ENCODE measurements at regions not wholly inside any gene's neighbourhood (a gene's known extent, or its start where the extent isn't known, plus 50 kb on each side); places are given as distances from the start of the nearest gene placed in this dataset.

DNA sequence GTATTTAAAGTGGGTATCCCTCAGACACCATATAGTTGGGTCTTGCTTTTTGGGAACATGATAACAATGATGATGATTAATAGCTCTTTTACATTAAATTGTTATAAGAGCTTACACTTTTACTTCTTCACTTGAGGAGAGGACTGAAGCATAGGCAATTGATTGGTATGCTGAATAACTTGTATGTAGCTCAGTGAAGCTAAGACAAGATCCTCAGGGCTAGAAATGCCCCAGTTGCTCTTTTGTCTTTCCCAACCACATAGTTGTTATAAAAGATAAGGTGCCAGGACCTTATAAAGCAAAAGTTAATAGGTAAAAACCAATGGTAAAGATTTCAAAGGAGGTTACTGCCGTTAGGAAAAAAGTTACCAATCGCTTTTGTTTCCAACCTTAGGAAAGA, 123.4 kb downstream of the KCNK1 start:
- DNase-seq (ENCODE audit: low spot score) (no peak), ATAC-seq (no peak)
- Histone ChIP-seq H3K4me3 (no peak overlapping the region), H3K4me1 (ENCODE audit: insufficient read depth) (no peaks in the 10 kb centered on the region), H2AFZ (no peak overlapping the region), H3K4me2 (no peak overlapping the region), H3K27me3 (ENCODE audit: insufficient read depth) (no peaks in the 10 kb centered on the region), H3K27ac (ENCODE audit: low read depth) (no peak overlapping the region), H3F3A (replicated peaks; ENCODE audit: low read depth) (no peaks in the 10 kb centered on the region), H4K20me1 (replicated peaks; ENCODE audit: insufficient read depth) (no peaks in the 10 kb centered on the region), H3K36me3 (ENCODE audit: insufficient read depth) (no peaks in the 10 kb centered on the region), H3K9me2 (ENCODE audit: insufficient read depth) (no peaks in the 10 kb centered on the region), H3K79me2 (replicated peaks; ENCODE audit: insufficient read depth) (no peaks in the 10 kb centered on the region)
- H3K27ac Mint-ChIP-seq: no peak overlapping the region
- peaks cover 2% of the 10 kb centered on the region; the same call in 1 of the 3 replicates for H3K36me3 Mint-ChIP-seq (ENCODE audit: low read depth)
- H3K4me3 Mint-ChIP-seq: no peak overlapping the region
- no peaks in the 10 kb centered on the region for H3K9me3 Mint-ChIP-seq
- no peaks in the 10 kb centered on the region for H3K4me1 Mint-ChIP-seq
- H3K27me3 Mint-ChIP-seq (ENCODE audit: insufficient read depth, low read depth, poor library complexity): no peaks in the 10 kb centered on the region
- TF ChIP-seq CREB1 (CRISPR knock-in tag; IDR thresholded peaks at IDR 0.05; ENCODE audit: low read depth): no peak
- TF ChIP-seq, protein P1, sequence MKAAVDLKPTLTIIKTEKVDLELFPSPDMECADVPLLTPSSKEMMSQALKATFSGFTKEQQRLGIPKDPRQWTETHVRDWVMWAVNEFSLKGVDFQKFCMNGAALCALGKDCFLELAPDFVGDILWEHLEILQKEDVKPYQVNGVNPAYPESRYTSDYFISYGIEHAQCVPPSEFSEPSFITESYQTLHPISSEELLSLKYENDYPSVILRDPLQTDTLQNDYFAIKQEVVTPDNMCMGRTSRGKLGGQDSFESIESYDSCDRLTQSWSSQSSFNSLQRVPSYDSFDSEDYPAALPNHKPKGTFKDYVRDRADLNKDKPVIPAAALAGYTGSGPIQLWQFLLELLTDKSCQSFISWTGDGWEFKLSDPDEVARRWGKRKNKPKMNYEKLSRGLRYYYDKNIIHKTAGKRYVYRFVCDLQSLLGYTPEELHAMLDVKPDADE (IDR thresholded peaks at IDR 0.05): no peak
- no peak for TF ChIP-seq ZNF331 (CRISPR knock-in tag; IDR thresholded peaks at IDR 0.05; ENCODE audit: low read depth)
- TF ChIP-seq, protein P2, sequence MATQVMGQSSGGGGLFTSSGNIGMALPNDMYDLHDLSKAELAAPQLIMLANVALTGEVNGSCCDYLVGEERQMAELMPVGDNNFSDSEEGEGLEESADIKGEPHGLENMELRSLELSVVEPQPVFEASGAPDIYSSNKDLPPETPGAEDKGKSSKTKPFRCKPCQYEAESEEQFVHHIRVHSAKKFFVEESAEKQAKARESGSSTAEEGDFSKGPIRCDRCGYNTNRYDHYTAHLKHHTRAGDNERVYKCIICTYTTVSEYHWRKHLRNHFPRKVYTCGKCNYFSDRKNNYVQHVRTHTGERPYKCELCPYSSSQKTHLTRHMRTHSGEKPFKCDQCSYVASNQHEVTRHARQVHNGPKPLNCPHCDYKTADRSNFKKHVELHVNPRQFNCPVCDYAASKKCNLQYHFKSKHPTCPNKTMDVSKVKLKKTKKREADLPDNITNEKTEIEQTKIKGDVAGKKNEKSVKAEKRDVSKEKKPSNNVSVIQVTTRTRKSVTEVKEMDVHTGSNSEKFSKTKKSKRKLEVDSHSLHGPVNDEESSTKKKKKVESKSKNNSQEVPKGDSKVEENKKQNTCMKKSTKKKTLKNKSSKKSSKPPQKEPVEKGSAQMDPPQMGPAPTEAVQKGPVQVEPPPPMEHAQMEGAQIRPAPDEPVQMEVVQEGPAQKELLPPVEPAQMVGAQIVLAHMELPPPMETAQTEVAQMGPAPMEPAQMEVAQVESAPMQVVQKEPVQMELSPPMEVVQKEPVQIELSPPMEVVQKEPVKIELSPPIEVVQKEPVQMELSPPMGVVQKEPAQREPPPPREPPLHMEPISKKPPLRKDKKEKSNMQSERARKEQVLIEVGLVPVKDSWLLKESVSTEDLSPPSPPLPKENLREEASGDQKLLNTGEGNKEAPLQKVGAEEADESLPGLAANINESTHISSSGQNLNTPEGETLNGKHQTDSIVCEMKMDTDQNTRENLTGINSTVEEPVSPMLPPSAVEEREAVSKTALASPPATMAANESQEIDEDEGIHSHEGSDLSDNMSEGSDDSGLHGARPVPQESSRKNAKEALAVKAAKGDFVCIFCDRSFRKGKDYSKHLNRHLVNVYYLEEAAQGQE (IDR thresholded peaks at IDR 0.05; ENCODE audit: unreplicated experiment): no peak
- TF ChIP-seq STAT1 (IDR thresholded peaks at IDR 0.05; ENCODE audit: unreplicated experiment): no peak
- no peak for TF ChIP-seq ZNF114 (CRISPR knock-in tag; IDR thresholded peaks at IDR 0.05)
- no peak for TF ChIP-seq POLR2AphosphoS5 (IDR thresholded peaks at IDR 0.05; ENCODE audit: low read depth)
- TF ChIP-seq, protein P3, sequence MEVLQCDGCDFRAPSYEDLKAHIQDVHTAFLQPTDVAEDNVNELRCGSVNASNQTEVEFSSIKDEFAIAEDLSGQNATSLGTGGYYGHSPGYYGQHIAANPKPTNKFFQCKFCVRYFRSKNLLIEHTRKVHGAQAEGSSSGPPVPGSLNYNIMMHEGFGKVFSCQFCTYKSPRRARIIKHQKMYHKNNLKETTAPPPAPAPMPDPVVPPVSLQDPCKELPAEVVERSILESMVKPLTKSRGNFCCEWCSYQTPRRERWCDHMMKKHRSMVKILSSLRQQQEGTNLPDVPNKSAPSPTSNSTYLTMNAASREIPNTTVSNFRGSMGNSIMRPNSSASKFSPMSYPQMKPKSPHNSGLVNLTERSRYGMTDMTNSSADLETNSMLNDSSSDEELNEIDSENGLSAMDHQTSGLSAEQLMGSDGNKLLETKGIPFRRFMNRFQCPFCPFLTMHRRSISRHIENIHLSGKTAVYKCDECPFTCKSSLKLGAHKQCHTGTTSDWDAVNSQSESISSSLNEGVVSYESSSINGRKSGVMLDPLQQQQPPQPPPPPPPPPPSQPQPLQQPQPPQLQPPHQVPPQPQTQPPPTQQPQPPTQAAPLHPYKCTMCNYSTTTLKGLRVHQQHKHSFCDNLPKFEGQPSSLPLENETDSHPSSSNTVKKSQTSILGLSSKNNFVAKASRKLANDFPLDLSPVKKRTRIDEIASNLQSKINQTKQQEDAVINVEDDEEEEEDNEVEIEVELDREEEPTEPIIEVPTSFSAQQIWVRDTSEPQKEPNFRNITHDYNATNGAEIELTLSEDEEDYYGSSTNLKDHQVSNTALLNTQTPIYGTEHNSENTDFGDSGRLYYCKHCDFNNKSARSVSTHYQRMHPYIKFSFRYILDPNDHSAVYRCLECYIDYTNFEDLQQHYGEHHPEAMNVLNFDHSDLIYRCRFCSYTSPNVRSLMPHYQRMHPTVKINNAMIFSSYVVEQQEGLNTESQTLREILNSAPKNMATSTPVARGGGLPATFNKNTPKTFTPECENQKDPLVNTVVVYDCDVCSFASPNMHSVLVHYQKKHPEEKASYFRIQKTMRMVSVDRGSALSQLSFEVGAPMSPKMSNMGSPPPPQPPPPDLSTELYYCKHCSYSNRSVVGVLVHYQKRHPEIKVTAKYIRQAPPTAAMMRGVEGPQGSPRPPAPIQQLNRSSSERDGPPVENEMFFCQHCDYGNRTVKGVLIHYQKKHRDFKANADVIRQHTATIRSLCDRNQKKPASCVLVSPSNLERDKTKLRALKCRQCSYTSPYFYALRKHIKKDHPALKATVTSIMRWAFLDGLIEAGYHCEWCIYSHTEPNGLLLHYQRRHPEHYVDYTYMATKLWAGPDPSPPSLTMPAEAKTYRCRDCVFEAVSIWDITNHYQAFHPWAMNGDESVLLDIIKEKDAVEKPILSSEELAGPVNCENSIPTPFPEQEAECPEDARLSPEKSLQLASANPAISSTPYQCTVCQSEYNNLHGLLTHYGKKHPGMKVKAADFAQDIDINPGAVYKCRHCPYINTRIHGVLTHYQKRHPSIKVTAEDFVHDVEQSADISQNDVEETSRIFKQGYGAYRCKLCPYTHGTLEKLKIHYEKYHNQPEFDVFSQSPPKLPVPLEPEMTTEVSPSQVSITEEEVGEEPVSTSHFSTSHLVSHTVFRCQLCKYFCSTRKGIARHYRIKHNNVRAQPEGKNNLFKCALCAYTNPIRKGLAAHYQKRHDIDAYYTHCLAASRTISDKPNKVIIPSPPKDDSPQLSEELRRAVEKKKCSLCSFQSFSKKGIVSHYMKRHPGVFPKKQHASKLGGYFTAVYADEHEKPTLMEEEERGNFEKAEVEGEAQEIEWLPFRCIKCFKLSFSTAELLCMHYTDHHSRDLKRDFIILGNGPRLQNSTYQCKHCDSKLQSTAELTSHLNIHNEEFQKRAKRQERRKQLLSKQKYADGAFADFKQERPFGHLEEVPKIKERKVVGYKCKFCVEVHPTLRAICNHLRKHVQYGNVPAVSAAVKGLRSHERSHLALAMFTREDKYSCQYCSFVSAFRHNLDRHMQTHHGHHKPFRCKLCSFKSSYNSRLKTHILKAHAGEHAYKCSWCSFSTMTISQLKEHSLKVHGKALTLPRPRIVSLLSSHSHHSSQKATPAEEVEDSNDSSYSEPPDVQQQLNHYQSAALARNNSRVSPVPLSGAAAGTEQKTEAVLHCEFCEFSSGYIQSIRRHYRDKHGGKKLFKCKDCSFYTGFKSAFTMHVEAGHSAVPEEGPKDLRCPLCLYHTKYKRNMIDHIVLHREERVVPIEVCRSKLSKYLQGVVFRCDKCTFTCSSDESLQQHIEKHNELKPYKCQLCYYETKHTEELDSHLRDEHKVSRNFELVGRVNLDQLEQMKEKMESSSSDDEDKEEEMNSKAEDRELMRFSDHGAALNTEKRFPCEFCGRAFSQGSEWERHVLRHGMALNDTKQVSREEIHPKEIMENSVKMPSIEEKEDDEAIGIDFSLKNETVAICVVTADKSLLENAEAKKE (CRISPR knock-in tag; IDR thresholded peaks at IDR 0.05): no peak
- TF ChIP-seq, protein P4, sequence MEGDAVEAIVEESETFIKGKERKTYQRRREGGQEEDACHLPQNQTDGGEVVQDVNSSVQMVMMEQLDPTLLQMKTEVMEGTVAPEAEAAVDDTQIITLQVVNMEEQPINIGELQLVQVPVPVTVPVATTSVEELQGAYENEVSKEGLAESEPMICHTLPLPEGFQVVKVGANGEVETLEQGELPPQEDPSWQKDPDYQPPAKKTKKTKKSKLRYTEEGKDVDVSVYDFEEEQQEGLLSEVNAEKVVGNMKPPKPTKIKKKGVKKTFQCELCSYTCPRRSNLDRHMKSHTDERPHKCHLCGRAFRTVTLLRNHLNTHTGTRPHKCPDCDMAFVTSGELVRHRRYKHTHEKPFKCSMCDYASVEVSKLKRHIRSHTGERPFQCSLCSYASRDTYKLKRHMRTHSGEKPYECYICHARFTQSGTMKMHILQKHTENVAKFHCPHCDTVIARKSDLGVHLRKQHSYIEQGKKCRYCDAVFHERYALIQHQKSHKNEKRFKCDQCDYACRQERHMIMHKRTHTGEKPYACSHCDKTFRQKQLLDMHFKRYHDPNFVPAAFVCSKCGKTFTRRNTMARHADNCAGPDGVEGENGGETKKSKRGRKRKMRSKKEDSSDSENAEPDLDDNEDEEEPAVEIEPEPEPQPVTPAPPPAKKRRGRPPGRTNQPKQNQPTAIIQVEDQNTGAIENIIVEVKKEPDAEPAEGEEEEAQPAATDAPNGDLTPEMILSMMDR (conservative IDR thresholded peaks at IDR 0.05; ENCODE audit: low read depth in 2 of 2): no peak
- no peak for TF ChIP-seq EZH2 (IDR thresholded peaks at IDR 0.05; ENCODE audit: low read depth, unreplicated experiment)
- no peak for TF ChIP-seq EZH2phosphoT487 (IDR thresholded peaks at IDR 0.05; ENCODE audit: unreplicated experiment)
- TF ChIP-seq JUNB (IDR thresholded peaks at IDR 0.05; ENCODE audit: unreplicated experiment): no peak
- no peak for TF ChIP-seq NANOG (IDR thresholded peaks at IDR 0.05; ENCODE audit: borderline replicate concordance)

Data from GM23338 (cell line).